Smooth muscle cell (in vitro differentiated cells): ENCODE measurements at regions not wholly inside any gene's neighbourhood (a gene's known extent, or its start where the extent isn't known, plus 50 kb on each side); places are given as distances from the start of the nearest gene placed in this dataset.

ENCODE experiments used
- DNase-seq: peaks from one replicate; lab custom pipeline; 2025; ENCODE audit not compliant: unreplicated experiment; lab: John Stamatoyannopoulos, UW
- H2AFZ ChIP-seq: fragments of 200-600 bp; sonication (generic); 2 replicates; pipeline ENCODE4 v1.6.0; 2016; ENCODE audit warnings: antibody characterized with exemption, low read depth, mild to moderate bottlenecking
- H3F3A ChIP-seq: fragments of 200-600 bp; sonication (generic); 2 replicates; pipeline ENCODE4 v1.6.0; 2017; ENCODE audit warnings: antibody characterized with exemption, low read depth
- H3K27ac ChIP-seq: fragments of 200-600 bp; sonication (generic); 2 replicates; pipeline ENCODE4 v1.5.1; 2016; ENCODE audit warnings: low read depth, mild to moderate bottlenecking
- H3K27me3 ChIP-seq: fragments of 200-600 bp; sonication (generic); 2 replicates; pipeline ENCODE4 v1.6.1; 2016; ENCODE audit warnings: low read depth, mild to moderate bottlenecking
- H3K36me3 ChIP-seq: fragments of 200-600 bp; sonication (generic); 2 replicates; pipeline ENCODE4 v1.5.1; 2016; ENCODE audit warnings: low read depth
- H3K4me1 ChIP-seq: fragments of 200-600 bp; sonication (generic); 2 replicates; pipeline ENCODE4 v1.5.1; 2016; ENCODE audit warnings: low read depth
- H3K4me2 ChIP-seq: fragments of 200-600 bp; sonication (generic); 2 replicates; pipeline ENCODE4 v1.6.0; 2016; ENCODE audit warnings: mild to moderate bottlenecking
- H3K4me3 ChIP-seq: fragments of 200-600 bp; sonication (generic); 2 replicates; pipeline ENCODE4 v1.5.1; 2016; ENCODE audit warnings: mild to moderate bottlenecking
- H3K79me2 ChIP-seq: fragments of 200-600 bp; sonication (generic); 2 replicates; pipeline ENCODE4 v1.6.0; 2016; ENCODE audit warnings: low read depth, mild to moderate bottlenecking
- H3K9ac ChIP-seq: fragments of 200-600 bp; sonication (generic); 2 replicates; pipeline ENCODE4 v1.6.0; 2016; ENCODE audit warnings: low read depth
- H3K9me3 ChIP-seq: fragments of 200-600 bp; sonication (generic); replicated peaks from 2 replicates; pipeline ENCODE4 v1.5.1; 2016; ENCODE audit warnings: low read depth
- H4K20me1 ChIP-seq: fragments of 200-600 bp; sonication (generic); 2 replicates; pipeline ENCODE4 v1.6.0; 2016; ENCODE audit warnings: low read depth
- WGBS: methylation state at CpG from one replicate; pipeline ENCODE4 v1.1.7; 2016; ENCODE audit warnings: low lambda C conversion rate; 5-methylcytosine and 5-hydroxymethylcytosine counted together
- TF ChIP-seq, protein P1 (sequence below): fragments of 200-600 bp; sonication (generic); IDR thresholded peaks from 2 replicates; pipeline ENCODE4 v1.5.1; 2017; ENCODE audit warnings: borderline replicate concordance, mild to moderate bottlenecking, antibody characterized with exemption; ENCODE audit not compliant: insufficient read depth, poor library complexity, severe bottlenecking

DNA sequence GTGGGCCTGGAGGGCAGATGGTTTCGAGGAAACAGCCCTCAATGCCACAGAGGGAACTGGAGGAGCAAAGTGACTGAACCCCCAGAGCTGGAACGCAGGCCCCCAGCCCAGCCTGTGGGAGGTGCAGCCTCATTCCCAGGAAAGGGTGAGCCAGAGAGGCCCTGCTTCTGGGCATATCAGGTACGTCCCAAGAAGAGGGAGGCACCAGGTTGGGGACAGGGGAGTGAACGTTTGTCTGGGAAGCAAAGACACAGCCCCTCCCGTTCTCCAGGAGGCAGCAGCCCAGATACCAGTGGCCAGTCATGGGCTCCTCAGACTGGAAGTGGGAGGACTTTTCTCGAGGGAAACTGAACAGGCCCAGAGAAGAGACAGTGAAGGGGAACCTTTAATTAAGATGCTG, 74.3 kb upstream of the RET start:
- no peaks in the 10 kb centered on the region for H3K36me3 ChIP-seq
- H3K27ac ChIP-seq: no peak overlapping the region
- DNase-seq: no peak
- no peaks in the 10 kb centered on the region for H3K9me3 ChIP-seq
- H3K4me2 ChIP-seq: no peak overlapping the region
- no peaks in the 10 kb centered on the region for H3K4me1 ChIP-seq
- no peak overlapping the region for H3K9ac ChIP-seq
- H2AFZ ChIP-seq: no peak overlapping the region
- no peaks in the 10 kb centered on the region for H3F3A ChIP-seq
- no peaks in the 10 kb centered on the region for H4K20me1 ChIP-seq
- TF ChIP-seq, protein P1, sequence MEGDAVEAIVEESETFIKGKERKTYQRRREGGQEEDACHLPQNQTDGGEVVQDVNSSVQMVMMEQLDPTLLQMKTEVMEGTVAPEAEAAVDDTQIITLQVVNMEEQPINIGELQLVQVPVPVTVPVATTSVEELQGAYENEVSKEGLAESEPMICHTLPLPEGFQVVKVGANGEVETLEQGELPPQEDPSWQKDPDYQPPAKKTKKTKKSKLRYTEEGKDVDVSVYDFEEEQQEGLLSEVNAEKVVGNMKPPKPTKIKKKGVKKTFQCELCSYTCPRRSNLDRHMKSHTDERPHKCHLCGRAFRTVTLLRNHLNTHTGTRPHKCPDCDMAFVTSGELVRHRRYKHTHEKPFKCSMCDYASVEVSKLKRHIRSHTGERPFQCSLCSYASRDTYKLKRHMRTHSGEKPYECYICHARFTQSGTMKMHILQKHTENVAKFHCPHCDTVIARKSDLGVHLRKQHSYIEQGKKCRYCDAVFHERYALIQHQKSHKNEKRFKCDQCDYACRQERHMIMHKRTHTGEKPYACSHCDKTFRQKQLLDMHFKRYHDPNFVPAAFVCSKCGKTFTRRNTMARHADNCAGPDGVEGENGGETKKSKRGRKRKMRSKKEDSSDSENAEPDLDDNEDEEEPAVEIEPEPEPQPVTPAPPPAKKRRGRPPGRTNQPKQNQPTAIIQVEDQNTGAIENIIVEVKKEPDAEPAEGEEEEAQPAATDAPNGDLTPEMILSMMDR: no peak
- H3K79me2 ChIP-seq: no peaks in the 10 kb centered on the region
- no peak overlapping the region for H3K4me3 ChIP-seq
- no peaks in the 10 kb centered on the region for H3K27me3 ChIP-seq
- 77% methylated on average over 6 of the region's 6 CpGs for WGBS

DNA sequence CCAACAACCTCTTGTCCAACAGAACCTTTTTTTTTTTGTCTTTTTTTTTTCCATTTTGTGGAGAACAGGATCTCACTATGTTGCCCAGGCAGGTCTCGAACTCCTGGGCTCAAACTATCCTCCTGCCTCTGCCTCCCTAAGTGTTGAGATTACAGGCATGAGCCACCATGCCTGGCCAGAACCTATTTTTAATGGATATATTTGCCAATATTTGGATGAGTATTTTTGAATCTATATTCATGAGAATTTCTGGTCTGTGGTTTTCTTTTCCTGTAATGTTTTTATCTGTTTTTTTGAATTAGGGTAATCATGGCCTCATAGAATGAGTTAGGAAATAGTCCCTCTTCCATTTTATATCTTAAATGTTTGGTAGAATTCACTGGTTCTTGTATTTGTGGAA, 70.4 kb upstream of the RET start:
- no peak overlapping the region for H3K9ac ChIP-seq
- WGBS: 88% methylated on average over 1 of the region's 1 CpG
- H3K36me3 ChIP-seq: no peaks in the 10 kb centered on the region
- H3K4me1 ChIP-seq: no peaks in the 10 kb centered on the region
- no peaks in the 10 kb centered on the region for H4K20me1 ChIP-seq
- no peak overlapping the region for H3K4me3 ChIP-seq
- no peak overlapping the region for H2AFZ ChIP-seq
- no peak overlapping the region for H3K4me2 ChIP-seq
- H3K27me3 ChIP-seq: no peaks in the 10 kb centered on the region
- no peaks in the 10 kb centered on the region for H3F3A ChIP-seq
- no peaks in the 10 kb centered on the region for H3K79me2 ChIP-seq
- TF ChIP-seq, protein P1: no peak
- DNase-seq: no peak
- H3K27ac ChIP-seq: no peak overlapping the region
- H3K9me3 ChIP-seq: no peaks in the 10 kb centered on the region

DNA sequence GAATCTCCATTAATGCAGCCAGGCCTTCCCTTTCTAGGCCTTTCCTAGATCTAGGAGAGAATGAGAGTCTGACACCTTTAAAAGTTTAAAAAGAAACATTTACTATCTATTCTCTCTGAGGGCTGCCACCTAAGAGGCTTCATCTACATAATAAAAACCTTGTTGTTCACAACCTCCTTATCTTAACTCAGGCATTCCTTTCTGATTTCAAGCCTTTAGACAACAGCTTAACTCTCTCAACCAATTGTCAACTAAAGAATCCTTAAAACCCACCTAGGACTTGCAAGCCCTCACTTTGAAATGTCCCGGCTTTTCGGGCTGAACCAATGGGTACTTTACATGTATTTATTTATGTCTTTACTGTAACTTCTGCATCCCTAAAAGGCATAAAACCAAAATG, 64.3 kb upstream of the RET start:
- Histone ChIP-seq H3K27me3 (no peaks in the 10 kb centered on the region), H3K9ac (no peak overlapping the region), H3K4me3 (no peak overlapping the region), H3F3A (no peaks in the 10 kb centered on the region), H3K36me3 (no peaks in the 10 kb centered on the region), H3K4me1 (no peaks in the 10 kb centered on the region), H2AFZ (no peak overlapping the region), H4K20me1 (no peaks in the 10 kb centered on the region), H3K79me2 (no peaks in the 10 kb centered on the region), H3K4me2 (no peak overlapping the region), H3K27ac (no peak overlapping the region), H3K9me3 (no peaks in the 10 kb centered on the region)
- TF ChIP-seq, protein P1: no peak
- WGBS: 73% methylated on average over 2 of the region's 2 CpGs
- DNase-seq: no peak

DNA sequence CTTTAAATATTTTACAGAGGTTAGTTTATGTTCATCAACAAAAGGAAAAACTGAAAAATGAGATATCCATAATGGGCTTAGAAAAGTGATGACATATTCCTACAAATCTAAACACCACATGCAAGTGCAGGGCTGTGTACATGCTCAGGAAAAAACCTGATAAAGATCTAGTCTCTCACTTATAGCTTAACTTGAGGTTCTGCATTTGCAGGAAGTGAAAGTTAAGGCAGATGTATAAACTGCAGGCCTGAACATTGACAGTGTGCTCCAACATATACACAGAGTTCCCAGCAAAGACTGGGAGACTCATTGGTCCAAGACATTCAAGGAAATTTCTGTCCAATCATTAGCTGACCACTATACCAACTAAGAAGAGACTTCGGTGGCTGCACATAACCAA, 63.8 kb upstream of the RET start:
- no peak overlapping the region for H3K9ac ChIP-seq
- H3K79me2 ChIP-seq: no peaks in the 10 kb centered on the region
- TF ChIP-seq, protein P1: no peak
- H3K27me3 ChIP-seq: no peaks in the 10 kb centered on the region
- H2AFZ ChIP-seq: no peak overlapping the region
- H3K27ac ChIP-seq: no peak overlapping the region
- no peaks in the 10 kb centered on the region for H3K9me3 ChIP-seq
- H3F3A ChIP-seq: no peaks in the 10 kb centered on the region
- no peaks in the 10 kb centered on the region for H3K36me3 ChIP-seq
- no peaks in the 10 kb centered on the region for H4K20me1 ChIP-seq
- WGBS: 81% methylated on average over 1 of the region's 1 CpG
- DNase-seq: no peak
- no peaks in the 10 kb centered on the region for H3K4me1 ChIP-seq
- H3K4me3 ChIP-seq: no peak overlapping the region
- no peak overlapping the region for H3K4me2 ChIP-seq
